Thyroid gland (tissue), 4 donors: ENCODE measurements at regions not wholly inside any gene's neighbourhood (a gene's known extent, or its start where the extent isn't known, plus 50 kb on each side); places are given as distances from the start of the nearest gene placed in this dataset.

Source experiments
- POLR2A ChIP-seq, 2 donors: fragments of 450-650 bp; IDR thresholded peaks; one replicate each; pipeline ENCODE4 v1.6.1; 2017; ENCODE audit warnings: antibody characterized with exemption in 2 of 2, mild to moderate bottlenecking in 2 of 2, moderate library complexity in 1 of 2
- TF ChIP-seq, protein P1 (sequence below), 6 experiments: fragments of 200-600 bp in 3 of 6; fragments of 450-650 bp in 3 of 6; sonication (generic) in 3 of 6; IDR thresholded peaks; one replicate each; pipeline ENCODE4 v1.5.1; 2016 to 2019; ENCODE audit warnings: antibody characterized with exemption in 6 of 6, mild to moderate bottlenecking in 2 of 6, inconsistent platforms in 1 of 6, moderate library complexity in 1 of 6

DNA sequence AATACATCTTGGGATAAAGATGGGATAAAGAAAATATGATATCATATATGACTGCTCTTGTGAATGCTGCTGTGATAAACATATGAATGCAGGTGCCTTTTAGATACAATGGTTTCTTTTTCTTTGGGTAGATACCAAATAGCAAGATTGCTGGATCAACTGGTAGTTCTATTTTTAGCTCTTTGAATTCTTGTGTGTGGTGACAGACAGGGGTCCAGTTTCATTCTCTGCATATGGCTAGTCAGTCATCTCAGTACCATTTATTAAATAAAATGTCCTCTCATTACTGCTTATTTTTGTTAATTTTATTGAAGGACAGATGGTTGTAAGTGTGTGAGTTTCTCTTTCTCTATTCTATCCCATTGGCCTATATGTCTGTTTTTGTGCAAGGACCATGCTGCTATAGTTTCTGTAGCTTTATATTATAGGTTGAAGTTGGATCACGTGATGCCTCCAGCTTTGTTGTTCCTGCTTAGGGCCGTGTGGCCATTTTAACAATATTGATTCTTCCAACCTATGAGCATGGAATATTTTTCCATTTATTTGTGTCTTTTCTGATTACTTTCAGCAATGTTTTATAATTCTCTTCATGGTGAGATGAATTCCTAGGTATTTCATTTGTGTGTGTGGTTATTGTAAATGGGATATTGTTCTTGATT is 1089.8 kb upstream of the CADM2 start:
- TF ChIP-seq, protein P1, sequence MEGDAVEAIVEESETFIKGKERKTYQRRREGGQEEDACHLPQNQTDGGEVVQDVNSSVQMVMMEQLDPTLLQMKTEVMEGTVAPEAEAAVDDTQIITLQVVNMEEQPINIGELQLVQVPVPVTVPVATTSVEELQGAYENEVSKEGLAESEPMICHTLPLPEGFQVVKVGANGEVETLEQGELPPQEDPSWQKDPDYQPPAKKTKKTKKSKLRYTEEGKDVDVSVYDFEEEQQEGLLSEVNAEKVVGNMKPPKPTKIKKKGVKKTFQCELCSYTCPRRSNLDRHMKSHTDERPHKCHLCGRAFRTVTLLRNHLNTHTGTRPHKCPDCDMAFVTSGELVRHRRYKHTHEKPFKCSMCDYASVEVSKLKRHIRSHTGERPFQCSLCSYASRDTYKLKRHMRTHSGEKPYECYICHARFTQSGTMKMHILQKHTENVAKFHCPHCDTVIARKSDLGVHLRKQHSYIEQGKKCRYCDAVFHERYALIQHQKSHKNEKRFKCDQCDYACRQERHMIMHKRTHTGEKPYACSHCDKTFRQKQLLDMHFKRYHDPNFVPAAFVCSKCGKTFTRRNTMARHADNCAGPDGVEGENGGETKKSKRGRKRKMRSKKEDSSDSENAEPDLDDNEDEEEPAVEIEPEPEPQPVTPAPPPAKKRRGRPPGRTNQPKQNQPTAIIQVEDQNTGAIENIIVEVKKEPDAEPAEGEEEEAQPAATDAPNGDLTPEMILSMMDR (IDR thresholded peaks at IDR 0.05): no peak
- TF ChIP-seq POLR2A (IDR thresholded peaks at IDR 0.05): no peak
